H1 (cell line): ENCODE measurements at regions not wholly inside any gene's neighbourhood (a gene's known extent, or its start where the extent isn't known, plus 50 kb on each side); places are given as distances from the start of the nearest gene placed in this dataset.

ENCODE experiments used
- CTCF ChIA-PET: fragments of 300-600 bp; sonication (Branson Sonifier 250); formaldehyde crosslinking; loops from one replicate; lab custom pipeline; 2021; ENCODE audit not compliant: partially characterized antibody; lab: Charles Lee
- POLR2A ChIA-PET: fragments of 300-600 bp; sonication (Branson Sonifier 250); formaldehyde crosslinking; loops from one replicate; lab custom pipeline; 2021; ENCODE audit warnings: inconsistent platforms; ENCODE audit not compliant: partially characterized antibody; lab: Charles Lee
- DNase-seq, 2 experiments: peaks; one replicate each; pipeline versions ENCODE4 v3.0.0 to v3.0.0-alpha.2; 2010 to 2022; ENCODE audit warnings: low spot score in 2 of 2, low read depth in 1 of 2, mixed read lengths in 1 of 2
- FAIRE-seq: peaks from 2 replicates; lab custom pipeline; 2011; peaks lifted over from hg19 to GRCh38; lab: Jason Lieb, UNC
- H2AFZ ChIP-seq: 2 replicates; pipeline ENCODE4 v1.8.1; 2012; ENCODE audit warnings: low read length, inconsistent platforms
- H2AK5ac ChIP-seq: 2 replicates; pipeline ENCODE4 v1.6.1; 2013; ENCODE audit warnings: low read depth, low read length
- H2BK120ac ChIP-seq: replicated peaks from 2 replicates; pipeline ENCODE3; 2013; ENCODE audit warnings: low read depth, low read length, inconsistent platforms
- H2BK12ac ChIP-seq: 2 replicates; pipeline ENCODE4 v1.6.1; 2013; ENCODE audit warnings: low read depth, low read length
- H2BK15ac ChIP-seq: 2 replicates; pipeline ENCODE4 v1.6.1; 2013; ENCODE audit warnings: low read length
- H2BK20ac ChIP-seq: 2 replicates; pipeline ENCODE4 v1.6.1; 2013; ENCODE audit warnings: low read length
- H2BK5ac ChIP-seq: 2 replicates; pipeline ENCODE4 v1.6.1; 2013; ENCODE audit warnings: low read depth, low read length
- H3K14ac ChIP-seq: 2 replicates; pipeline ENCODE4 v1.6.1; 2013; ENCODE audit warnings: inconsistent platforms; ENCODE audit not compliant: insufficient read length
- H3K18ac ChIP-seq: 2 replicates; pipeline ENCODE4 v1.6.1; 2013; ENCODE audit warnings: low read length; ENCODE audit errors: extremely low read depth
- H3K23ac ChIP-seq: 2 replicates; pipeline ENCODE4 v1.6.1; 2013; ENCODE audit warnings: inconsistent platforms; ENCODE audit not compliant: insufficient read length
- H3K23me2 ChIP-seq: 2 replicates; pipeline ENCODE4 v1.6.1; 2013; ENCODE audit warnings: low read depth, low read length
- H3K27ac ChIP-seq: 2 replicates; pipeline ENCODE4 v1.6.1; 2011; ENCODE audit warnings: low read depth, low read length, inconsistent platforms
- H3K27me3 ChIP-seq, 4 experiments: replicated peaks in 1 of 4; 1 replicate in 1 of 4; 2 replicates in 3 of 4; pipeline versions ENCODE4 v1.6.1 to v1.8.1; 2011 to 2013; ENCODE audit warnings: low read length in 3 of 4, mild to moderate bottlenecking in 3 of 4, inconsistent platforms in 2 of 4, mixed read lengths in 2 of 4, moderate library complexity in 1 of 4; ENCODE audit not compliant: control insufficient read depth in 3 of 4, insufficient read depth in 3 of 4; ENCODE audit errors: extremely low read depth in 1 of 4
- H3K36me3 ChIP-seq, 4 experiments: 2 replicates each; pipeline versions ENCODE4 v1.6.1 to v1.8.1; 2011 to 2013; ENCODE audit warnings: mild to moderate bottlenecking in 4 of 4, low read length in 3 of 4, moderate library complexity in 2 of 4, control low read depth in 1 of 4, inconsistent platforms in 1 of 4; ENCODE audit not compliant: insufficient read depth in 4 of 4, control insufficient read depth in 2 of 4
- H3K4ac ChIP-seq: replicated peaks from 2 replicates; pipeline ENCODE3; 2013; ENCODE audit warnings: low read length, low read depth, mixed read lengths, inconsistent platforms; ENCODE audit not compliant: insufficient read length
- H3K4me1 ChIP-seq, 4 experiments: replicated peaks in 1 of 4; 1 replicate in 1 of 4; 2 replicates in 3 of 4; pipeline versions ENCODE4 v1.6.1 to v1.8.1; 2011 to 2013; ENCODE audit warnings: low read length in 3 of 4, inconsistent platforms in 2 of 4, mixed read lengths in 1 of 4; ENCODE audit not compliant: insufficient read depth in 4 of 4, control insufficient read depth in 3 of 4
- H3K4me2 ChIP-seq, 2 experiments: 2 replicates each; pipeline versions ENCODE4 v1.6.1 to v1.8.1; 2011 to 2013; ENCODE audit warnings: low read depth in 2 of 2, low read length in 2 of 2, control low read depth in 1 of 2, inconsistent platforms in 1 of 2, mild to moderate bottlenecking in 1 of 2; ENCODE audit not compliant: insufficient read depth in 1 of 2
- H3K4me3 ChIP-seq, 4 experiments: fragments of 200-600, 300-600 bp in 1 of 4; sonication (generic), shearing (Covaris generic), sonication (Bioruptor Twin) in 1 of 4; 2 replicates each; pipeline versions ENCODE4 v1.5.1 to v1.8.1; 2011 to 2016; ENCODE audit warnings: low read length in 4 of 4, low read depth in 3 of 4, control low read depth in 2 of 4, inconsistent platforms in 2 of 4, mild to moderate bottlenecking in 2 of 4, mixed read lengths in 1 of 4, moderate library complexity in 1 of 4; ENCODE audit not compliant: insufficient read depth in 2 of 4; ENCODE audit errors: extremely low read depth in 1 of 4
- H3K56ac ChIP-seq: replicated peaks from 2 replicates; pipeline ENCODE3; 2013; ENCODE audit warnings: low read depth, mild to moderate bottlenecking, mixed read lengths, low read length, inconsistent platforms; ENCODE audit not compliant: insufficient read length
- H3K79me1 ChIP-seq: 2 replicates; pipeline ENCODE4 v1.6.1; 2013; ENCODE audit warnings: low read depth, low read length, control low read depth
- H3K79me2 ChIP-seq, 2 experiments: 2 replicates each; pipeline versions ENCODE4 v1.6.1 to v1.8.1; 2012 to 2013; ENCODE audit warnings: low read length in 2 of 2, mild to moderate bottlenecking in 2 of 2, inconsistent platforms in 1 of 2; ENCODE audit not compliant: insufficient read depth in 2 of 2, control insufficient read depth in 1 of 2
- H3K9ac ChIP-seq, 4 experiments: replicated peaks in 1 of 4; 1 replicate in 1 of 4; 2 replicates in 3 of 4; pipeline versions ENCODE4 v1.6.1 to v1.8.1; 2011 to 2013; ENCODE audit warnings: low read depth in 3 of 4, low read length in 3 of 4, control low read depth in 2 of 4, mild to moderate bottlenecking in 2 of 4, moderate library complexity in 2 of 4, inconsistent platforms in 1 of 4; ENCODE audit errors: extremely low read depth in 1 of 4
- H3K9me3 ChIP-seq, 2 experiments: 2 replicates each; pipeline versions ENCODE4 v1.6.1 to v1.8.1; 2012 to 2013; ENCODE audit warnings: mild to moderate bottlenecking in 2 of 2, moderate library complexity in 2 of 2, control low read depth in 1 of 2, inconsistent platforms in 1 of 2, low read depth in 1 of 2, low read length in 1 of 2, mixed read lengths in 1 of 2; ENCODE audit not compliant: insufficient read depth in 2 of 2
- H4K20me1 ChIP-seq, 2 experiments: replicated peaks in 1 of 2; 2 replicates each; pipeline versions ENCODE3 to v1.8.1; 2011 to 2013; ENCODE audit warnings: inconsistent platforms in 2 of 2, low read length in 2 of 2, mild to moderate bottlenecking in 1 of 2; ENCODE audit not compliant: insufficient read depth in 2 of 2, control insufficient read depth in 1 of 2
- H4K5ac ChIP-seq: 2 replicates; pipeline ENCODE4 v1.6.1; 2013; ENCODE audit warnings: low read length, low read depth, mixed read lengths, inconsistent platforms; ENCODE audit not compliant: insufficient read length
- H4K8ac ChIP-seq: 2 replicates; pipeline ENCODE4 v1.8.0; 2013; ENCODE audit warnings: mild to moderate bottlenecking, moderate library complexity, low read length, inconsistent platforms; ENCODE audit not compliant: insufficient read depth; ENCODE audit errors: extremely low read depth
- H4K91ac ChIP-seq: replicated peaks from 2 replicates; pipeline ENCODE3; 2013; ENCODE audit warnings: low read length, mixed read lengths, inconsistent platforms; ENCODE audit not compliant: insufficient read length
- E2F6 ChIP-seq: IDR thresholded peaks from 2 replicates; pipeline ENCODE4 v1.6.1; 2012; ENCODE audit warnings: inconsistent platforms
- JUND ChIP-seq: IDR thresholded peaks from 2 replicates; pipeline ENCODE4 v1.6.1; 2011; ENCODE audit warnings: mild to moderate bottlenecking, improper control_type of control experiment, low read length
- RXRA ChIP-seq: IDR thresholded peaks from 2 replicates; pipeline ENCODE4 v1.6.1; 2011; ENCODE audit warnings: low read depth, mild to moderate bottlenecking, low read length, moderate library complexity; ENCODE audit not compliant: insufficient read depth
- SAP30 ChIP-seq: fragments of 300-600 bp; sonication (generic); IDR thresholded peaks from 2 replicates; pipeline ENCODE4 v1.7.1; 2012; ENCODE audit warnings: low read length, moderate library complexity, mild to moderate bottlenecking, inconsistent platforms; ENCODE audit not compliant: insufficient read depth, insufficient replicate concordance
- SIRT6 ChIP-seq: IDR thresholded peaks from one replicate; pipeline ENCODE4 v1.7.1; 2012; ENCODE audit warnings: low read length, inconsistent platforms
- SRF ChIP-seq: IDR thresholded peaks from 2 replicates; pipeline ENCODE4 v1.6.1; 2011; ENCODE audit warnings: mild to moderate bottlenecking, low read depth, low read length, moderate library complexity
- TCF12 ChIP-seq: IDR thresholded peaks from 2 replicates; pipeline ENCODE4 v1.6.1; 2011; ENCODE audit warnings: low read depth, mild to moderate bottlenecking, low read length
- WGBS, 2 experiments: shearing (Covaris generic) in 1 of 2; methylation state at CpG; one replicate each; pipeline versions ENCODE4 v1.1.6 to v1.1.7; 2013 to 2015; ENCODE audit warnings: low lambda C conversion rate in 2 of 2, mixed read lengths in 2 of 2, inconsistent platforms in 1 of 2, low coverage in 1 of 2, missing lambda C conversion rate in 1 of 2; ENCODE audit not compliant: insufficient replicate concordance in 2 of 2, insufficient coverage in 1 of 2, insufficient read length in 1 of 2; ENCODE audit errors: extremely low coverage in 1 of 2, missing lambda C conversion rate in 1 of 2; 5-methylcytosine and 5-hydroxymethylcytosine counted together

GRCh38 chrX:26414534-26414933 lies 198.6 kb downstream of the MAGEB5 start:
- no peak overlapping the region for H4K5ac ChIP-seq
- H2BK12ac ChIP-seq: no peak overlapping the region
- H4K91ac ChIP-seq: no peak overlapping the region
- no peak overlapping the region for H3K27ac ChIP-seq
- no peak overlapping the region for H2BK20ac ChIP-seq
- no peaks in the 10 kb centered on the region for H3K27me3 ChIP-seq
- H2BK5ac ChIP-seq: no peak overlapping the region
- no peak overlapping the region for H2BK120ac ChIP-seq
- H4K8ac ChIP-seq: no peak overlapping the region
- no peak overlapping the region for H3K18ac ChIP-seq
- no peak overlapping the region for H3K14ac ChIP-seq
- H4K20me1 ChIP-seq: no peaks in the 10 kb centered on the region
- H3K56ac ChIP-seq: no peak overlapping the region
- DNase-seq (no peak), FAIRE-seq (no peak)
- no peak overlapping the region for H2BK15ac ChIP-seq
- no peak overlapping the region for H3K9ac ChIP-seq
- no peaks in the 10 kb centered on the region for H3K4me1 ChIP-seq
- no peaks in the 10 kb centered on the region for H3K79me1 ChIP-seq
- H3K4ac ChIP-seq: no peak overlapping the region
- H3K4me2 ChIP-seq: no peak overlapping the region
- H3K4me3 ChIP-seq: no peak overlapping the region
- H3K9me3 ChIP-seq: no peaks in the 10 kb centered on the region
- WGBS, 2 experiments: 70% methylated on average over 3 of the region's 3 CpGs; no CpG with 5 or more reads in 1 of the 2 experiments
- H3K23me2 ChIP-seq: no peaks in the 10 kb centered on the region
- H3K36me3 ChIP-seq: no peaks in the 10 kb centered on the region
- H3K79me2 ChIP-seq: no peaks in the 10 kb centered on the region
- TF ChIP-seq JUND: no peak
- TF ChIP-seq SIRT6: no peak
- TF ChIP-seq SAP30: no peak
- no peak for TF ChIP-seq E2F6
- no peak for TF ChIP-seq TCF12
- no peak for TF ChIP-seq RXRA
- TF ChIP-seq SRF: no peak
- no peak overlapping the region for H2AFZ ChIP-seq
- ChIA-PET CTCF (no interaction called here), POLR2A (no interaction called here)
- no peak overlapping the region for H2AK5ac ChIP-seq
- H3K23ac ChIP-seq: no peak overlapping the region
